NAMALWA (cell line): ENCODE measurements at regions not wholly inside any gene's neighbourhood (a gene's known extent, or its start where the extent isn't known, plus 50 kb on each side); places are given as distances from the start of the nearest gene placed in this dataset.
"Not testable (repeated sequence)": the region's sequence is repeated elsewhere in the genome, so short reads cannot be mapped to it uniquely, and the experiment has no call there.

Source experiments
- DNase-seq: peaks from one replicate; pipeline ENCODE4 v3.0.0-alpha.2; 2015; ENCODE audit warnings: low spot score

DNA sequence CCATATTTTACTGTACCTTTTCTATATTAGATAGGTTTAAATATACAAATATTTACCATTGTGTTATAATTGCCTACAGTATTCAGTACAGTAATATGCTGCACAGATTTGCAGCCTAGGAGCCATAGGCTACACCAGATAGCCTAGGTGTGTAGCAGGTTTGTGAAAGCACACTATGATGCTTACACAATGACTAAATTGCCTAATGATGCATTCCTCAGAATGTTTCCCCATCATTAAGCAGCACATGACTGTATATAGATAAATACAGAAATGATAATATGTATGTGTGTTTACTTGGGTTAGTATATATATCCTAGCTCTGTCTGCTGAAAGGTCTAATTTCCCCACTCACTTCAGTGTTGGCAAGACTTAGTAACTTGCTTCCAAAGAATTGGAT is 65.8 kb downstream of the MYL3 start:
- no peak for DNase-seq

DNA sequence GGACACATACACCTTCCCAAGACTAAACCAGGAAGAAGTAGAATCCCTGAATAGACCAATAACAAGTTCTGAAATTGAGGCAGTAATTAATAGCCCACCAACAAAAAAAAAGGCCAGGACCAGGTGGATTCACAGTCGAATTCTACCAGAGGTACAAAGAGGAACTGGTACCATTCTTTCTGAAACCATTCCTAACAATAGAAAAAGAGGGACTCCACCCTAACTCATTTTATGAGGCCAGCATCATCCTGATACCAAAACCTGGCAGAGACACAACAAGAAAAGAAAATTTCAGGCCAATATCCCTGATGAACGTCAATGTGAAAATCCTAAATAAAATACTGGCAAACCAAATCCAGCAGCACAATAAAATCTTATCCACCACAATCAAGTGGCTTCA is 69.9 kb downstream of the MYL3 start:
- not testable (repeated sequence) for DNase-seq

DNA sequence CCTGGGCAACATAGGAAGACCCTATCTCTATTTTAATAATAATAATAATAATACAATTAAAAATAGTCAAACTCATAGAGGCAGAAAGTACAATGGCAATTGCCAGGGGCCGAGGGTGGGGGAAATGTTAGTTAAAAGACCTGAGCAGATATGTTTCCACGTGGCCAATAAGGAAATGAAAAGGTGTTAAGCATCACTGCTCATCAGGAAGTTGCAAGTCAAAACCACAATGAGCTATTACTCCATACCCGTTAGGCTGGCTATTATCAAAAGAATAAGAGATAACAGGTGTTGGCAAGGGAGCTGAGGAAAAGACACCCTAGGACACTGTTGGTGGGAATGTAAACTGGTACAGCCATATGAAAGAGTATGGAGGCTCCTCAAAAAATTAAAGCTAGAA is 60.4 kb upstream of the PRSS50 start:
- peak; percentile 1 for DNase-seq

DNA sequence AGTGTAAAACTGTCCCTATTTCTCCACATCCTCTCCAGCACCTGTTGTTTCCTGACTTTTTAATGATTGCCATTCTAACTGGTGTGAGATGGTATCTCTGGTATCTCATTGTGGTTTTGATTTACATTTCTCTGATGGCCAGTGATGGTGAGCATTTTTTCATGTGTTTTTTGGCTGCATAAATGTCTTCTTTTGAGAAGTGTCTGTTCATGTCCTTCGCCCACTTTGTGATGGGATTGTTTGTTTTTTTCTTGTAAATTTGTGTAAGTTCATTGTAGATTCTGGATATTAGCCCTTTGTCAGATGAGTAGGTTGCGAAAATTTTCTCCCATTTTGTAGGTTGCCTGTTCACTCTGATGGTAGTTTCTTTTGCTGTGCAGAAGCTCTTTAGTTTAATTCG is 54.8 kb upstream of the PRSS50 start:
- DNase-seq, result not testable (repeated sequence)

DNA sequence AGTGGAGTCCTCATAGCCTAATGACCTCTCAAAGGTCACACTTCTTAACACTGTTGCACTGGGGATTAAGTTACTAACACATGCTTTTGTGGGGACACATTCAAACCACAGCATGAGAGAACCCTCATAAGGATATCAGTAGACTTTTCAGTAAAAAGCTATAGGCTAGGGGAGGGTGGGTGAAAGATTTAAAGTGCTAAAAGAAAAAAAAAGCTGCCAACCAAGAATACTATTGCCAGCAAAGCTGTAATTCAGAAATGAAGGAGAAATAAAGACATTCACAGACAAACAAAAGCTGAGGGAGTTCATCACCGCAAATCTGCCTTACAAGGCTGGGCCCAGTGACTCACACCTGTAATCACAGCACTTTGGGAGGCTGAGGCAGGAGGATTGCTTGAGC is 50.4 kb upstream of the PRSS50 start:
- DNase-seq, result no peak
